Gastrocnemius medialis (tissue), 4 donors: ENCODE measurements at regions not wholly inside any gene's neighbourhood (a gene's known extent, or its start where the extent isn't known, plus 50 kb on each side); places are given as distances from the start of the nearest gene placed in this dataset.

Experiments
- ATAC-seq, 2 donors: fragments of 150-250 bp; one replicate each; pipeline ENCODE4 v1.9.1; 2016
- DNase-seq, 2 donors: peaks; one replicate each; pipeline ENCODE4 v3.0.0-alpha.2; 2019
- H3K27ac ChIP-seq, 4 donors: fragments of 200-600 bp; sonication (generic); 1 replicate in 1 of 4; 2 replicates in 3 of 4; pipeline ENCODE4 v1.5.1; 2016 to 2018; ENCODE audit warnings: mild to moderate bottlenecking in 2 of 4, moderate library complexity in 1 of 4
- H3K27me3 ChIP-seq, 3 donors: fragments of 200-600 bp; sonication (generic) in 2 of 3; 1 replicate in 1 of 3; 2 replicates in 2 of 3; pipeline versions ENCODE4 v1.5.1 to v1.6.0; 2016 to 2019; ENCODE audit warnings: mild to moderate bottlenecking in 1 of 3, moderate library complexity in 1 of 3
- H3K36me3 ChIP-seq, 2 donors: fragments of 200-600 bp; sonication (generic) in 1 of 2; one replicate each; pipeline ENCODE4 v1.5.1; 2017 to 2018
- H3K4me1 ChIP-seq, 2 donors: fragments of 200-600 bp; sonication (generic) in 1 of 2; one replicate each; pipeline ENCODE4 v1.5.1; 2016 to 2017; ENCODE audit warnings: mild to moderate bottlenecking in 2 of 2
- H3K4me3 ChIP-seq, 4 donors: fragments of 200-600 bp; sonication (generic) in 3 of 4; 1 replicate in 1 of 4; 2 replicates in 3 of 4; pipeline ENCODE4 v1.5.1; 2016 to 2019; ENCODE audit warnings: mild to moderate bottlenecking in 2 of 4
- H3K9me3 ChIP-seq, 3 donors: fragments of 200-600 bp; sonication (generic) in 2 of 3; 1 replicate in 1 of 3; 2 replicates in 2 of 3; pipeline ENCODE4 v1.5.1; 2016 to 2019
- POLR2A ChIP-seq, 2 donors: fragments of 450-650 bp; IDR thresholded peaks; one replicate each; pipeline ENCODE4 v1.6.1; 2017; ENCODE audit warnings: antibody characterized with exemption in 2 of 2, mild to moderate bottlenecking in 2 of 2, moderate library complexity in 2 of 2
- in situ Hi-C, 4 donors: fragments of 200-750 bp; cut with MboI; loops; one replicate each; pipeline versions ENCODE4 v1.15.0 to v1.8.0; 2017; ENCODE audit warnings: low sequenced_read_pairs in 4 of 4
- intact Hi-C: fragments of 100-400 bp; cut with DNase I; formaldehyde crosslinking; loops from one replicate; pipeline ENCODE4 v1.15.1; 2023; ENCODE audit warnings: low total_unique reads
- TF ChIP-seq, protein P1 (sequence below), 5 experiments: fragments of 450-650 bp in 3 of 5; fragments of 200-600 bp in 2 of 5; sonication (generic) in 2 of 5; IDR thresholded peaks in 4 of 5; conservative IDR thresholded peaks in 1 of 5; 1 replicate in 4 of 5; 2 replicates in 1 of 5; pipeline ENCODE4 v1.5.1; 2016 to 2019; ENCODE audit warnings: antibody characterized with exemption in 5 of 5, mild to moderate bottlenecking in 3 of 5, moderate library complexity in 3 of 5

GRCh38 chr3:126292318-126293070 lies 64.7 kb downstream of the KLF15 start:
- Histone ChIP-seq H3K27ac (peak overlapping the region in 1 of 4 donors; percentile 72), H3K4me1 (peaks cover 11 to 12% of the 10 kb centered on the region in 2 donors), H3K36me3 (no peaks in the 10 kb centered on the region), H3K27me3 (no peaks in the 10 kb centered on the region), H3K4me3 (no peak overlapping the region), H3K9me3 (no peaks in the 10 kb centered on the region)
- DNase-seq: no peak
- no peak for TF ChIP-seq POLR2A (IDR thresholded peaks at IDR 0.05)
- TF ChIP-seq, protein P1, sequence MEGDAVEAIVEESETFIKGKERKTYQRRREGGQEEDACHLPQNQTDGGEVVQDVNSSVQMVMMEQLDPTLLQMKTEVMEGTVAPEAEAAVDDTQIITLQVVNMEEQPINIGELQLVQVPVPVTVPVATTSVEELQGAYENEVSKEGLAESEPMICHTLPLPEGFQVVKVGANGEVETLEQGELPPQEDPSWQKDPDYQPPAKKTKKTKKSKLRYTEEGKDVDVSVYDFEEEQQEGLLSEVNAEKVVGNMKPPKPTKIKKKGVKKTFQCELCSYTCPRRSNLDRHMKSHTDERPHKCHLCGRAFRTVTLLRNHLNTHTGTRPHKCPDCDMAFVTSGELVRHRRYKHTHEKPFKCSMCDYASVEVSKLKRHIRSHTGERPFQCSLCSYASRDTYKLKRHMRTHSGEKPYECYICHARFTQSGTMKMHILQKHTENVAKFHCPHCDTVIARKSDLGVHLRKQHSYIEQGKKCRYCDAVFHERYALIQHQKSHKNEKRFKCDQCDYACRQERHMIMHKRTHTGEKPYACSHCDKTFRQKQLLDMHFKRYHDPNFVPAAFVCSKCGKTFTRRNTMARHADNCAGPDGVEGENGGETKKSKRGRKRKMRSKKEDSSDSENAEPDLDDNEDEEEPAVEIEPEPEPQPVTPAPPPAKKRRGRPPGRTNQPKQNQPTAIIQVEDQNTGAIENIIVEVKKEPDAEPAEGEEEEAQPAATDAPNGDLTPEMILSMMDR (IDR thresholded peaks at IDR 0.05 in 4 of 5, conservative IDR thresholded peaks at IDR 0.05 in 1 of 5): no peak
- intact Hi-C loops: no loop called here
- no peak for ATAC-seq
- in situ Hi-C loops: no loop called here

DNA sequence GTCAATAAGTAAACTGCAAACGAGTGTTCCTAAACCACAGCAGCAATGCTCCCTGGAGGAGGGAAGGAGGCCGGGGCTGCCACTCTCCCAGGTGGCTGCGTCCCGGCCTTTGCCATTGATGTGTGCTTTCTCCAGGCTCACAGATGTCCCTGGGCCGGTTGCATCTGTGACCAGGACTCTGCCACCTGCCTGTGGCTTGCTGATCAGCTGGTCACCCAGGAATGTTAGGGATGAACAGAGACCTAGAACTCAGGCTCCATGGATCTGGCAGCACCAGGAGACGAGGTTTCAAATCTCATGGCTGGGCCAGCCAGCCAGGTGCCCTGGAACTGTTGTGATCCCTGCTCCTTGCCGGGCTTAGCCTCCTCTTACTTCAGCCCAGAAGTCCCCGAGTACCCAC lies 65.7 kb downstream of the KLF15 start:
- Histone ChIP-seq H3K27me3 (no peaks in the 10 kb centered on the region), H3K9me3 (no peaks in the 10 kb centered on the region), H3K36me3 (no peaks in the 10 kb centered on the region), H3K4me1 (peaks cover 17 to 18% of the 10 kb centered on the region in 2 donors), H3K27ac (no peak overlapping the region), H3K4me3 (no peak overlapping the region)
- intact Hi-C loops (no loop called here), in situ Hi-C loops (no loop called here)
- TF ChIP-seq POLR2A (IDR thresholded peaks at IDR 0.05): no peak
- TF ChIP-seq, protein P1 (IDR thresholded peaks at IDR 0.05 in 4 of 5, conservative IDR thresholded peaks at IDR 0.05 in 1 of 5): no peak
- ATAC-seq (no peak), DNase-seq (no peak)

DNA sequence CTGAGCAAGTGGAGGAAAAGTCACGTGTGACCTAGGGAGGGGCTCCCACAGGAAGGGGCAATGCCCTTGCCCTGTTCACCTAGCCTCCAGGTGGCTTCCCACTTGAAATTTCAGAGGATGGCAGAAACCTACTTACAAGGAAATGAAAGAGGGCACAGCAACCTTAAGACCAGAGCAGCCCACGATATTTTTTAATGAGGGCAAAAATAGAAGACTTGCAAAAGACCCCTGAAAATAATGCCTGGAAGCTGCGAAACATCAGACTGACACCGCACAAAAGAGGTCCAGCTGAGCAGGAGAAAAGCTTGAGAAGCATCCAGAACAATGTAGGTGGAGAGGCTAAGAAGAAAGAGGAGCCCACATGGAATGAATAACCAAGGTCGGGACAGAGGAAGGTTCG lies 66.1 kb downstream of the KLF15 start:
- Histone ChIP-seq H3K27me3 (no peaks in the 10 kb centered on the region), H3K4me1 (peaks cover 18 to 19% of the 10 kb centered on the region in 2 donors), H3K9me3 (no peaks in the 10 kb centered on the region), H3K27ac (no peak overlapping the region), H3K4me3 (no peak overlapping the region), H3K36me3 (no peaks in the 10 kb centered on the region)
- no peak for TF ChIP-seq POLR2A (IDR thresholded peaks at IDR 0.05)
- TF ChIP-seq, protein P1 (IDR thresholded peaks at IDR 0.05 in 4 of 5, conservative IDR thresholded peaks at IDR 0.05 in 1 of 5): no peak
- in situ Hi-C loops (no loop called here), intact Hi-C loops (no loop called here)
- no peak for DNase-seq
- no peak for ATAC-seq

- H3K27ac ChIP-seq: no peak overlapping the region
- in situ Hi-C loops: no loop called here
These were observed 66.9 kb downstream of the KLF15 start for GRCh38 chr3:126290325-126290724.

More at GRCh38 chr3:126290325-126290724, 66.9 kb downstream of the KLF15 start:
- Histone ChIP-seq H3K4me3 (no peak overlapping the region), H3K36me3 (no peaks in the 10 kb centered on the region), H3K9me3 (no peaks in the 10 kb centered on the region), H3K27me3 (no peaks in the 10 kb centered on the region), H3K4me1 (peaks cover 18 to 19% of the 10 kb centered on the region in 2 donors)
- intact Hi-C loops: no loop called here
- no peak for DNase-seq
- no peak for ATAC-seq
- TF ChIP-seq, protein P1 (IDR thresholded peaks at IDR 0.05 in 4 of 5, conservative IDR thresholded peaks at IDR 0.05 in 1 of 5): no peak
- no peak for TF ChIP-seq POLR2A (IDR thresholded peaks at IDR 0.05)
